Right lung (tissue), 2 donors: ENCODE measurements at regions not wholly inside any gene's neighbourhood (a gene's known extent, or its start where the extent isn't known, plus 50 kb on each side); places are given as distances from the start of the nearest gene placed in this dataset.
"Not testable (repeated sequence)": the region's sequence is repeated elsewhere in the genome, so short reads cannot be mapped to it uniquely, and the experiment has no call there.

Experiments used
- DNase-seq, 2 donors: peaks; one replicate each; pipeline ENCODE4 v3.0.0-alpha.2; 2013

DNA sequence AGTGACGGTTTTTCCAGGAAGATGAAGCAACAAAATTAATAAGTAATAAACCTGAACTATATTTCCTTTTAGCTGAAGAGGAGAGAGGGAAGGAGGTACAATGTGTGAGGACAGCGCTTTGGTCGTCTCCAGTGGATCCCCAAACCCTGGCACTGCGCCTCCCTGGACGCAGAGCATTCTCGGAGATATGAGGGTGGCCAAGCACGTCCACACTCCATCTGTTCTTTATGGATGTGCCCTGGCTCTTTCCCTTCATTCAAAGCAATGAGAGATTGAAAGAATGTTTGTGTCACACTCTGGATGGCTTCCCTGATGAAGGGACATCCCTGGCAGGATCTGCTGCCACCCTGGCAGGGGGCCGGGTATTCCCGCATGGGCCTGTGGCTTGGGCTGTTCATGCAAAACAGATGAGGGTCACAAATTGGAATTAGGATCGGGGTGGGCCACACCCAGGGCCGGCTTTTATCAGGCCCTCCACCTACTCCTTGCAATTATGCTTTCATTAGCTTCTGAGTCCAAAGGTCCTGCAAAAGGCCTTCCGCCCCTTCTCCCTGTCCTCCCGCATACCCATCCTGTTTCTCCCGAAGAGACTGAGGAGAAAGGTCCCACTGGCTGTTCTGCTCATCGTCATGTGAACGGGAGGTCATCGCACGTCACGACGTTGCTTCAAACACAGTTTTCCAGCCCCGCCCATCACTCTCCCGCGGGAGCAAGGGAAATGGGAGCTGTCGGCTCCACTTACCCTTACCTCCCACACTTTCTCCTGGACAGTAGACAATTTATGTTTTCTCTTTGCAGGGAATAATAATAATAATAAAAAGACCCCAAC is 286.1 kb upstream of the IRX4 start:
- DNase-seq: no peak

GRCh38 chr5:2167671-2168070 is 284.9 kb upstream of the IRX4 start:
- no peak for DNase-seq

GRCh38 chr5:2166979-2167377 is 284.3 kb upstream of the IRX4 start:
- no peak for DNase-seq

DNA sequence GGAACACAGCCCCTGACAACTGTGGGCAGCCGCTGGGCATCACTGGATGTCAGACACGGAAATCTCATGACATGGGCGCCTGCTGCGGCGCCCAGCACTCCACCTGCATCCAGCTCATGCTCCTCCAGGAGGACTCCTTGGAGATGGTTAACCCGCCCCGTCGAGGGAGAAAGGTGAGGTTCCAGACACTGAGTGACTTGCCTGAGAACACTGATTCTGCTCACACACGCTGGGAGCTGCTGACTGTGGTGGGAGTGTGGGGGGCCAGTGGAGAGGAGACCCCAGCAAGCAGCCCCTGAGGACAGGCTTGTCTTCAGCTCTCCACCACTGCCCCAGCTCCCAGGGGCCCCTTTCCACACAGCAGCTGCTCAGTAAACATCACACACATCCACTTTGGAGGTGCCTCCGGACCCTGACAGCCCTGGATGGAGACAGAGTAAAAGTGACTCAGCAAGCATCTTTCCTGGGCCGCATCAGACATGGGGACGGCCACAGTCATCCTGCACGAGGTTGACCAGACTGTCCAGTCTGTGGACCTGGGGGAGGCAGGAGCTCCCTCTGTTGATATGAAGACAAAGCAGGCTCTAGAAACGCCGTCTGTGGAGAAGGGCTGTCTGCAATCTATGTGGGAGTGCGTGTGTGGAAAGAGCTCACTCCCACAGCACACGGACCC is 283.7 kb upstream of the IRX4 start:
- DNase-seq: no peak

DNA sequence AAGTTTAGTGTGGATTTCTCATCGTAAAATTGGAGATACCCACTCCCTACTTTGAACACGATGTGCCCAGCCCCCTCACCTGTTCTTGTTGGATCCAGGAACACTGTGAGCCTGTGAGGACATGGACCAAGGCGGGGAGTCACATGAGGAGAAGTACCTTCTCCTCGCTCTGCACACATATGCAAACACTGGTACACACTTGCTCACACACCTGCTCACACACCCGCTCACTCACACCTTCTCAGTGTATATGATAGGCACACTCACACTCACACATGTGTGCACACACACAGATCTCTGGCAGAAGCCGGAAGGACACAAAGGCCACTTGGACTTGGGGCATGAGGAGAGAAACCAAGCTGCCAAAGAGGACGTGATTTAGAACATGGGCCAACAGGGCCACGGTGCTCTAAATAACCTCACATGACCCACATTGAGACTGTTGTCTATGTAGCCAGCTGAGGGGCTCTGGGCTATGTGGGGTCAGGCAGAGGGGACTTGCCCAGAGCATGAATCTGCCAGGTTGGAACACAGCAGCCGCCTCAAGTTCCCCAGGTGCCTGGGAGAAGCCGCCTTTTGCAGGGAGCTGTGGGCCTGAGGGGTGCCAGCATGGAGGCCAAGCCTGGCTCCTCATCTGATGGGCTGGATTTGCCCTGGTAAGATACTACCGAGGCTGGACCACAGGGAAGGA is 283.0 kb upstream of the IRX4 start:
- DNase-seq: no peak

DNA sequence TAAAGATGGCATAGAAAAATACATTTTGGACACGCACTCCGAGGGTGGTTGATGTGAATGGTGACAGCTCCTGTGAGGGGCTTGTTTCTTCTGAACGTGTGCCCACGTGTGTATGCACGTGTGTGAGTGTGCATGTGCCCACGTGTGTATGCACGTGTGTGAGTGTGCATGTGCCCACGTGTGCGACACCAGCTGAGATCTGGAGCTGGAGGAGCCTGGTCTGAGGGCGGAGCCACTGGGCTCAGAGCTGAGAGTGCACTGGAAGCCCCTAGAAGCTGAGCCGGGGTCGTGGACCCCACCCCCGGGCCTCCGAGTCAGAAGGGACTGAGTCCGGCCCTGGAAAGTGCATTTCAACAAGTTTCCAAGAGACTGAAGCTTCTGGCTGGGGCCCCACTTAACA is 282.5 kb upstream of the IRX4 start:
- DNase-seq: no peak

- no peak for DNase-seq
Measured at GRCh38 chr5:2164586-2164985, 281.9 kb upstream of the IRX4 start.

GRCh38 chr5:2163940-2164490 is 281.3 kb upstream of the IRX4 start:
- no peak for DNase-seq

GRCh38 chr5:2163060-2163856 is 280.5 kb upstream of the IRX4 start:
- no peak for DNase-seq

DNA sequence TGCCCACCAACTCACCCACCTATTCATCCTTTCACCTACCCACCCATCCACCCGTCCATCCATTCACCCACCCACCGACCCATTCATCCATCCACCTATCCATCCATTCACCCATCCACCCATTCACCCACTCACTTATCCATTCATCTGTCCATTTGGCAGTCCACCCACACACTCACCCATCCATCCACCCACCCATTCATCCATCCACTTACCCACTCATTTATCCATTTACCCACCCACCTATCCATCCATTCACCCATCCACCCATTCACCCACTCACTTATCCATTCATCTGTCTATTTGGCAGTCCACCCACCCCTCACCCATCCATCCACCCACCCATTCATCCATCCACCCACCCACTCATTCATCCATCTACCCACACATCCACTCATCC is 278.1 kb upstream of the IRX4 start:
- no peak for DNase-seq

GRCh38 chr5:2158767-2159166 is 276.0 kb upstream of the IRX4 start:
- no peak for DNase-seq

DNA sequence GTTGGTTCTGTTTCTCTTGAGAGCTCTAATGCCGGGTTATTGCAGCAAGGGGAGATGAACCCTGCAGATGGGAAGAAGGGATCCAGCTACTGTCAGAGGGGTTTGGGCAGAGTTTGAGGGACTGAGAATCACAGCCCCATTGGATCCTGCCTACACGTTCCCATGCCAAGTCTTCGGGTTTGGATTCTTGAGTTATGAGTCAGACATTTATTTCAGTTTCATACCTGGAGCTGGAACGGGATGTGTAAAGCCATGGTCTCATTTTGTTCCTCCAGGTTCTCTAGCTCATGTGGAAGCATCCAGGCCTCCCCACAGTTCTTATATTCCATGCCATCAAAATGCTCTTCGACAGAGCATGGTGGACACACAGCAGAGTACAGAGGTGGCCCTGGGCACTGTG is 275.4 kb upstream of the IRX4 start:
- no peak for DNase-seq

DNA sequence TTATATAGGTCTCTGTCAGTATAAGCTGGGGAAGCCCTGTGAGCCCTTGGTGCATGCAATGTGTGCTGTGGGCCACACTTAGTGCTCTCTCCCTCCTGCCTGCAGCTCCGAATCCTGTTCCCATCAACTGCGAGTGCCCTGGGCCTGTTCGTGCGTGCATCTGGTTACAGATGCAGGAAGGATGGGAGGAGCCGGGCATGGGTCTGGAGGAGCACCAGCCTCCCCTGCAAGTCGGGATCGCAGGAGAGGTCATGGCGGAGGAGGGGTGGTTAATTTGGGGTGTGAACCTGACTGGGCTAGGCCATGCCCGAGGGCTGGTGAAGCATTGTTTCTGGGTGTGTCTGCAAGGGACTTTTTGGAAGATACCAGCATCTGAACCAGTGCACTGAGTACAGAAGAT is 274.6 kb upstream of the IRX4 start:
- no peak for DNase-seq

DNA sequence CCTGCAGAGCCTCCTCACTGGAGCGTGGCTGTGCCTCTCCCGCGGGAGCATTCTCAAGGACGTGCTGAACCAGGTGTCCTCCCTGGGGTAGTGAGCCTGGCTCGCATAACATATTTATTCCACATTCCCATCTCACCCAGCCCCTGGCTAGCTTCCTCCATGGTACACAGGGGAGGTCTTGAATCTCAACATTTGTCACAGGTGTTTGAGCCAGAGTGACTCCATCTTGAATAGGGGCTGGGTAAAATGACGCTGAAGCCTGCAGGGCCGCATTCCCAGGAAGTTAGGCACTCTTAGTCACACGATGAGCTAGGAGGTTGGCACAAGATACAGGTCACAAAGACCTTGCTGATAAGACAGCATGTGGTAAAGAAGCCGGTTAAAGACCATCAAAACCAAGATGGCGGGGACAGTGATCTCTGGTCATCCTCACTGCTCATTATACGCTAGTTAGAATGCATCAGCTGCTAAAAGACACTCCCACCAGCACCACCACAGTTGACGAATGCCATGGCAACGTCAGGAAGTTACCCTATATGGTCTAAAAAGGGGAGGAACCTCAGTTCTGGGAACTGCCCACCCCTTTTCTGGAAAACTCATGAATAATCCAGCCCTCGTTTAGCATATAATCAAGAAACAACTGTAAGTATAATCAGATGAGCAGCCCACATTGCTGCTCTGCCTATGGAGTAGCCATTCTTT is 273.8 kb upstream of the IRX4 start:
- no peak for DNase-seq

GRCh38 chr5:2155556-2155955 is 272.8 kb upstream of the IRX4 start:
- DNase-seq: no peak

DNA sequence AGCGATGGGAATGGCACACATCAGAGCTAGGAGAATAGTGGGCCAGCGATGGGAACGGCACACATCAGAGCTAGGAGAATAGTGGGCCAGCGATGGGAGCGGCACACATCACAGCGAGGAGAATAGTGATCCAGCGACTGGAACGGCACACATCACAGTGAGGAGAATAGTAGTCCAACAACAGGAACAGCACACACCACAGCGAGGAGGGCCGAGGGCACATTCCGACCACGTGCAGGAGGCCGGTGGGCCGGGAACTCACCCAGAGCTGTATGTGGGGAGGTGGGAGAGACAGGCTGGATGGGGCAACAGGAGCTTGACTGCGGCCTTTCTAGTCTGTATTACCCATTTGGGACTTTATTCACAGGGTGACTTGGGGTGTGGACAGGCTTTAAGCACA is 271.1 kb upstream of the IRX4 start:
- no peak for DNase-seq

- DNase-seq: no peak
Measured at GRCh38 chr5:2153350-2153749, 270.6 kb upstream of the IRX4 start.

GRCh38 chr5:2151301-2151888 is 268.7 kb upstream of the IRX4 start:
- DNase-seq: not testable (repeated sequence)

DNA sequence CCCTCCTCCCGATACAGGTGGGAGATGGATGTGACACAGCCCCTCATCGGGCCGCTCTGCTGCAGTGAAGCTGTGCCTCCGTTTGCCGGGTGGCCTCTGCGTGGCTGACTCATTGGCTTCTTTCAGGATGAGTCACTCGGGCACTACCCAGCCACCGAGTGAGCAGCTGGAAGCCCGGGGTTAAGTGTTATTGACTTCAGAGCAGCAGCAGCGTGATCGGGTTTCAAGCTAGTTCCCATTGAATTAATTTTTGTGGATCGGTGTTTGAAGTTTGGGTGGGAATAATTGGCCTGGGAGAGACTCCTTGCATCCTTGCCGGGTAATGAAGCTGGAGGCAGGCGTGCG is 266.4 kb upstream of the IRX4 start:
- DNase-seq: no peak

DNA sequence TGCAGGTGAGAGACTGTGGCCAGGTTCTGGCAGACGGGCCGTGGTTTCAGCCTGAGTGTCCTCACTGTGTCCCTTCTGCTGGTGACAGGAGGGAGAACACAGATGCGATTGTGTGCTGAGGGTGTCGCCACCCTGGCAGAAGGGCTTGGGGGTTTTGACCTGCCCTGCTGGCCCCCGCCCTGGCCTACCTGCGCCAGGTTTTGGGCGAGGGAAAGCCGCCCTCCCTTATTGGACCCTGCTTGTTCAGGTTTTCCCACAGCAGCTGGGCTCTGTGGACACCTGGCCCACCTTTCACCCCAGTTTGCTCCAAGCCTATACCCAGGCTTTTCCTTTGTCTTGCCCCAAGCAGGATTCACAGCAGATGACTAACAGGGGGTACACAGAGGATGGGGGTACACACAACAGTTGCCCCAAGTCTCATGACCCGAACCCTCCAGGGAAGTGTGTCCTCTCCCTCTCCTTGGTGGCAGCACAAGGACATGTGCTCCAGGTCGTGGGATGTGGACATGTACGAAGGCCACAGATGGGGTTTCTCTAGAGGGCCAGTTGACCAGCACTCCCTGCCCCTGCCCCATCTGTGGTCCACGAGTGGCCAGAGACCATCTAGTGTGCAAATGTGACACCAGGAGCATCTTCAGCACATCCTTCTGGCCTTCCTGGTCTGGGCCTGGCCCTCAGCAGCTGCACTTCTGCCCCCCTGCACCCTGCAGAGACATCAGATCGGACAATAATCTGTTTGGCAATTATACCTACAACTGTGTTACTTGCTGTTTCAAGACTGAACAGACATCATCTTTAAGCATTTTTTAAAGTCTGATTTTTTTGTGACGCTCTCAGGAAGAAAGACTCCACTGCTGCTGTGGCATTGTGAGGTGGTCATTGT is 265.8 kb upstream of the IRX4 start:
- DNase-seq: no peak
